HEK293T (cell line): ENCODE measurements at regions not wholly inside any gene's neighbourhood (a gene's known extent, or its start where the extent isn't known, plus 50 kb on each side); places are given as distances from the start of the nearest gene placed in this dataset.
A peak's percentile ranks its signal among the peaks of the same experiment; 100 is the strongest.

Experiments
- CTCF ChIA-PET: fragments of 350-600 bp; formaldehyde crosslinking; extraction: SDS; loops from one replicate; lab custom pipeline; 2021; ENCODE audit warnings: antibody characterized with exemption, inconsistent platforms; lab: Yijun Ruan, JAX
- POLR2A ChIA-PET: fragments of 350-600 bp; formaldehyde crosslinking; extraction: SDS; loops from one replicate; lab custom pipeline; 2020; ENCODE audit warnings: antibody characterized with exemption, inconsistent platforms; lab: Yijun Ruan, JAX
- DNase-seq: peaks from one replicate; pipeline ENCODE4 v3.0.0; 2012; ENCODE audit warnings: mixed read lengths; ENCODE audit errors: extremely low spot score
- ARNT ChIP-seq: fragments of 450-650 bp; IDR thresholded peaks from 2 replicates; pipeline ENCODE4 v1.6.1; 2017; ENCODE audit warnings: mild to moderate bottlenecking
- BHLHE40 ChIP-seq: fragments of 450-650 bp; IDR thresholded peaks from 2 replicates; pipeline ENCODE4 v1.6.1; 2016; ENCODE audit warnings: mild to moderate bottlenecking, moderate library complexity, borderline replicate concordance
- CTBP1 ChIP-seq: fragments of 450-650 bp; IDR thresholded peaks from 2 replicates; pipeline ENCODE4 v1.6.1; 2016; ENCODE audit warnings: borderline replicate concordance
- ELF4 ChIP-seq: fragments of 450-650 bp; IDR thresholded peaks from 2 replicates; pipeline ENCODE4 v1.6.1; 2017; ENCODE audit warnings: antibody characterized with exemption
- FOXA1 ChIP-seq: fragments of 450-650 bp; IDR thresholded peaks from 2 replicates; pipeline ENCODE4 v1.6.1; 2016; ENCODE audit warnings: mild to moderate bottlenecking
- FOXK2 ChIP-seq: fragments of 450-650 bp; IDR thresholded peaks from 2 replicates; pipeline ENCODE4 v1.6.1; 2016; ENCODE audit warnings: mild to moderate bottlenecking
- FOXM1 ChIP-seq: fragments of 450-650 bp; IDR thresholded peaks from 2 replicates; pipeline ENCODE4 v1.6.1; 2017; ENCODE audit warnings: mild to moderate bottlenecking, borderline replicate concordance
- HDGF ChIP-seq: fragments of 450-650 bp; IDR thresholded peaks from 2 replicates; pipeline ENCODE4 v1.6.1; 2017; ENCODE audit warnings: antibody characterized with exemption, borderline replicate concordance
- L3MBTL2 ChIP-seq: fragments of 450-650 bp; conservative IDR thresholded peaks from 2 replicates; pipeline ENCODE4 v1.6.1; 2016; ENCODE audit warnings: mild to moderate bottlenecking
- LEF1 ChIP-seq: fragments of 450-650 bp; IDR thresholded peaks from 2 replicates; pipeline ENCODE4 v1.6.1; 2017; ENCODE audit warnings: mild to moderate bottlenecking, borderline replicate concordance
- NFRKB ChIP-seq: fragments of 450-650 bp; IDR thresholded peaks from 2 replicates; pipeline ENCODE4 v1.6.1; 2016; ENCODE audit warnings: mild to moderate bottlenecking, moderate library complexity
- PKNOX1 ChIP-seq: fragments of 450-650 bp; IDR thresholded peaks from 2 replicates; pipeline ENCODE4 v1.6.1; 2016
- SP1 ChIP-seq: fragments of 450-650 bp; IDR thresholded peaks from 2 replicates; pipeline ENCODE4 v1.6.1; 2017
- SUZ12 ChIP-seq: fragments of 450-650 bp; IDR thresholded peaks from 2 replicates; pipeline ENCODE4 v1.6.1; 2016; ENCODE audit warnings: mild to moderate bottlenecking
- TARDBP ChIP-seq: fragments of 450-650 bp; IDR thresholded peaks from 2 replicates; pipeline ENCODE4 v1.6.1; 2016
- ZNF384 ChIP-seq: fragments of 450-650 bp; IDR thresholded peaks from 2 replicates; pipeline ENCODE4 v1.6.1; 2016

- no peak for DNase-seq
- TF ChIP-seq SP1 (no peak), ELF4 (no peak), NFRKB (no peak), BHLHE40 (no peak), SUZ12 (no peak), HDGF (no peak), ARNT (no peak), ZNF384 (no peak)
- CTCF ChIA-PET, result no interaction called here
- POLR2A ChIA-PET, result no interaction called here
These were observed 247.9 kb upstream of the GALNTL6 start for GRCh38 chr4:171565130-171565788.

DNA sequence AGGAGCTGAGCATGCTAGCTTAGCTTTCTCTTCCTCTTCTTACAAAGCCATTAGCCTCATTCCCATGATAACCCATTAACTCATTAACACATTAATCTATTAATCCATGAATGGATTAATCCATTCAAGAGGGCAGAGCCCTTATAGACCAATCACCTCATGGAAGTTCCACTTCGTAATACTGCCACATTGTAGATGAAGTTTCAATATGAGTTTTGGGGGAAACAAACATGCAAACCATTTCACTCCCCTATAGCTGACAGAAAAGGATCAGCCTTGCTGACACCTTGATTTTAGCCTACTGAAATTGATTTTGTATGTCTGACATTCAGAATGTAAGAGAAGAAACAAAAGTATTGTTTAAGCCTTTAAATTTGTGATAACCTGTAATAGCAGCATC lies 251.8 kb upstream of the GALNTL6 start:
- POLR2A ChIA-PET, result no interaction called here
- no peak for DNase-seq

DNA sequence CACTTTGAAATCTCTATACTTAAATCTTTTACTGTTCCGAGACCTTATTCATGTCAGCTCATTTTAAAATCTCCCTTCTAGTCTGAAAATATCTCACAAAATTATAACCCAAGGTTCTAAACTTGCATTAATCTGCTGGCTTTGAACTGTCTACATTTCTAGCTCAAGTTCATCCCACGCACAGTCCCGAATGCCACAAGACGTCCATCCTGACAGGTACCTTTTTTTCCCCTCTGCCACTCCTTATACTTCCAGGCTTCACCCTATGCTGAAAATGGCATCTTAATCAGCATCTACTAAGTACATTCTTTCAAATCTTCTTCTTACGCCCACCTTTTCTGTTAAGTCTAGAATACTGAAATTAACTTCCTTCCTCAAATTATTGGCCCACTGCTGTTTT lies 259.2 kb upstream of the GALNTL6 start:
- CTCF ChIA-PET, result no interaction called here
- TF ChIP-seq ZNF384, result no peak
- no peak for TF ChIP-seq NFRKB
- TF ChIP-seq FOXA1, result no peak

More for the DNA sequence above, 251.8 kb upstream of the GALNTL6 start:
- no peak for TF ChIP-seq FOXM1
- no peak for TF ChIP-seq FOXA1
- TF ChIP-seq BHLHE40, result no peak
- TF ChIP-seq SP1, result no peak
- no peak for TF ChIP-seq ZNF384
- TF ChIP-seq LEF1, result no peak
- TF ChIP-seq ELF4, result no peak
- no peak for TF ChIP-seq SUZ12
- TF ChIP-seq ARNT, result no peak
- no peak for TF ChIP-seq TARDBP
- no peak for TF ChIP-seq FOXK2
- TF ChIP-seq PKNOX1, result no peak
- no peak for TF ChIP-seq NFRKB
- TF ChIP-seq L3MBTL2, result no peak
- CTCF ChIA-PET, result no interaction called here

DNA sequence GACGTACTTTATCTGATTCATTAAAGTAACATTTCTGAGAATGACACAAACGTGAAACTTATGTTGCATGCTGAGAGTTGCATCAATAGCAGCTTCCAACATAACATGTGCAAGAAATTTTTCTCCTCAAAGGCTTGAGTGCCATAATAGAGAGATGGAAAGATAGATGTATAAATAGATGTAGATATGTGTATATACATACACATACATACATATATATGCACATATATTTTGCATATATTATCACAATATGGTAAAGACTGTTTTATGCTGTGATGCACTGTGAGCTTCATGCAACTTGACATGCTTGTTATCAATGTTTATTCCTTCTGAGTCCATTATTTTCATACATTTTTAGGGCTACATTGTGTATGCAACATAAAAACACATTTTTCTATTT lies 270.6 kb upstream of the GALNTL6 start:
- DNase-seq, result no peak
- POLR2A ChIA-PET, result no interaction called here
- no peak for TF ChIP-seq FOXK2
- TF ChIP-seq PKNOX1, result no peak
- no peak for TF ChIP-seq TARDBP
- CTCF ChIA-PET, result no interaction called here

More for the DNA sequence above, 259.2 kb upstream of the GALNTL6 start:
- DNase-seq, result no peak
- POLR2A ChIA-PET, result no interaction called here

- ChIA-PET CTCF (no interaction called here), POLR2A (no interaction called here)
- DNase-seq, result no peak
- no peak for TF ChIP-seq FOXK2
- TF ChIP-seq ELF4, result no peak
- TF ChIP-seq SUZ12, result no peak
These were observed 274.6 kb upstream of the GALNTL6 start for GRCh38 chr4:171538601-171539100.

DNA sequence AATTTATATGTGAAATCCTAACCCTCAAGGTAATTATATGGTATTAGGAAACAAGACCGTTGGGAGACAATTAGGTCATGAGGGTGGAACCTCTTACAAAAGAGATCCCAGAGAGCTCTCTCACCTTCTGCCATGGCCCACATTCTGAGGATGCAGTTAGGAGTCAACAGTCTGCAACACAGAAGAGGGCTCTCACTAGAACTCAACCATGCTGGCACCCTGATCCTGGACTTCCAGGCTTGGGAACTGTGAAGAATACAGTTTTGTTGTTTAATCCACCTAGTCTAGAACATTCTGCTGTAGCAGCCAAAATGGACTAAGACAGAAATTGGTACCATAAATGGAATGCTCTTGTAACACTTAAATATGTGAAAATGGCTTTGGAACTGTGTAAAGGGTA lies 278.8 kb upstream of the GALNTL6 start:
- ChIA-PET CTCF (no interaction called here), POLR2A (no interaction called here)
- TF ChIP-seq SUZ12 (no peak), FOXA1 (no peak)

DNA sequence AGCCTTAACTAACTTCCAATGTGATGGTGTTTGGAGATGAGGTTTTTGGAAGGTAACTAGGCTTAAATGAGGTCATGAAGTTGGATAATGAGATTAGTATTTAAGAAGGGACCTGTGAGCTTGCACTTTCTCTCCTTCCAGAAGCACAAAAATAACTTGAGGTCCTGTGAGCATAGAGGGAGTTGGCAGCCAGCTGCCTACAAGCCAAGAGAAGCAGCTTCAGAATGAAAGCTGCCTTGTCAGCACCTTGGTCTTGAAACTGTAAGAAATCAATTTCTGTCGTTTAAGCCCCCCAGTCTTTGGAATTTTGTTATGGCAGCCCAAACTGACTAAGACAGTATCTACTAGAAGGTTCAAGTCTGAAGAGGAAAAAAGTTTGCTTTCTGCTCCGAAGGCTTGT lies 280.2 kb upstream of the GALNTL6 start:
- TF ChIP-seq HDGF (no peak), ARNT (no peak), SP1 (no peak), CTBP1 (no peak), ZNF384 (no peak), TARDBP (no peak), SUZ12 (no peak), NFRKB (no peak), FOXM1 (no peak), PKNOX1 (no peak)
- POLR2A ChIA-PET, result no interaction called here
- no peak for DNase-seq
- CTCF ChIA-PET, result no interaction called here

More for the DNA sequence above, 278.8 kb upstream of the GALNTL6 start:
- DNase-seq, result no peak

DNA sequence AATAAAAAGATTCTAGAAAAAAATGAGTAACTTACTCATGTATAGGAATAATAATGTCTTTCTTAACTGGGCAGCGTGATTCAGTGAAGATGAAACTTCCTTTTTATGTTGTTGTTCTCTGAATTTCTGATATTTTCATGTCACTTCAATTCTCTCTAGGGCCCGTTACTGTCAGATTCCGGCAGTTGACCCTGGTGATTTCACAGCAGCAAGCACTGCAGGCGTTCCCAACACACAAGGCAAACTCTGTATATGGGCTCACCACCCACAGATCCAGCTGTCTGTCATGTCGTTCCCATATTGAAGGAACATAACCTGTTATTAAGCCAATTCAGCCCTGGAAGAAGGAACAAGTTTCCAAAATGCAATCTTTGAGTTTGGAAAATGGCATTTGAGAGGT lies 288.3 kb upstream of the GALNTL6 start:
- CTCF ChIA-PET, result no interaction called here
- TF ChIP-seq ARNT (no peak), CTBP1 (no peak), PKNOX1 (0 out of 2 replicates have a peak, but pooled peaks have one; percentile 15), FOXK2 (no peak)
- POLR2A ChIA-PET, result no interaction called here
- DNase-seq, result no peak
